Lower lobe of right lung (tissue), 2 donors: ENCODE measurements at regions not wholly inside any gene's neighbourhood (a gene's known extent, or its start where the extent isn't known, plus 50 kb on each side); places are given as distances from the start of the nearest gene placed in this dataset.

ENCODE experiments used
- ATAC-seq, 2 donors: fragments of 200-7000 bp; cut with Tn5 transposase; one replicate each; pipeline ENCODE4 v1.9.1; 2020 to 2022; ENCODE audit warnings: mild to moderate bottlenecking in 2 of 2, moderate library complexity in 2 of 2
- DNase-seq: peaks from one replicate; pipeline ENCODE4 v3.0.0-alpha.2; 2020
- H3K27ac ChIP-seq: fragments of 200-600 bp; one replicate; pipeline ENCODE4 v1.8.0; 2022
- H3K27me3 ChIP-seq: fragments of 200-600 bp; one replicate; pipeline ENCODE4 v1.8.0; 2022; ENCODE audit warnings: low read depth
- H3K36me3 ChIP-seq: fragments of 200-600 bp; one replicate; pipeline ENCODE4 v1.8.0; 2022; ENCODE audit warnings: mild to moderate bottlenecking
- H3K4me1 ChIP-seq: fragments of 200-600 bp; one replicate; pipeline ENCODE4 v1.8.0; 2022
- H3K4me3 ChIP-seq: fragments of 200-600 bp; one replicate; pipeline ENCODE4 v1.8.0; 2022; ENCODE audit warnings: mild to moderate bottlenecking
- H3K9me3 ChIP-seq: fragments of 200-600 bp; one replicate; pipeline ENCODE4 v1.8.0; 2022
- intact Hi-C: fragments of 100-400 bp; cut with DNase I; formaldehyde crosslinking; loops from one replicate; pipeline ENCODE4 v1.11.0; 2022
- TF ChIP-seq, protein P1 (sequence below): fragments of 200-600 bp; IDR thresholded peaks from one replicate; pipeline ENCODE4 v1.8.0; 2022; ENCODE audit warnings: antibody characterized with exemption, mild to moderate bottlenecking
- donor health status: DM: no; HTN: yes; CAD: no; lungs with severe emphysema.

DNA sequence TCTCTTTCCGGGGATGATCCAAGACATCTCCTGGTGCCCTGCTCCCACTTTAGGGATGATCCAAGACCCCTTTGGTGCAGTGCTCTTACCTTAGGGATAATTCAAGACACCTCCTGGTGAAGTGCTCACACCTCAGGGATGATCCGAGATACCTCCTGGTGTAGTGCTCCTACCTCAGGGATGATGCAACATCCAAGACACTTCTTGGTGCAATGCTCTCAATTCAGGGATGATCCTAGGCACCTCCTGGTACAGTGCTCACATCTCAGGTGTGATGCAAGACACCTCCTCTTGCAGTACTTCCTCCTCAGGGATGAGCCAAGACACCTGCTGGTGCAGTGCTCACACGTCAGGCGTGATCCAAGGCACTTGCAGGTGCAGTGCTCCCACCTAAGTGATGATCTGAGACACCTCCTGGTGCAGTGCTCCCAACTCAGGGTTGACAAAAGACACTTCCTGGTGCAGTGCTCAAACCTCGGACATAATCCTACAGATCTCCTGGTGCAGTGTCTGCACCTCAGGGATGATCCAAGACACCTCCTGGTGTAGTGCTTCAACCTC is 122.3 kb downstream of the ASB1 start:
- DNase-seq (no peak), ATAC-seq (no peak)
- H3K9me3 ChIP-seq, result peaks cover 13% of the 10 kb centered on the region
- H3K4me3 ChIP-seq, result no peak overlapping the region
- H3K27me3 ChIP-seq, result peaks cover 7% of the 10 kb centered on the region
- intact Hi-C loops, result no loop called here
- TF ChIP-seq, protein P1, sequence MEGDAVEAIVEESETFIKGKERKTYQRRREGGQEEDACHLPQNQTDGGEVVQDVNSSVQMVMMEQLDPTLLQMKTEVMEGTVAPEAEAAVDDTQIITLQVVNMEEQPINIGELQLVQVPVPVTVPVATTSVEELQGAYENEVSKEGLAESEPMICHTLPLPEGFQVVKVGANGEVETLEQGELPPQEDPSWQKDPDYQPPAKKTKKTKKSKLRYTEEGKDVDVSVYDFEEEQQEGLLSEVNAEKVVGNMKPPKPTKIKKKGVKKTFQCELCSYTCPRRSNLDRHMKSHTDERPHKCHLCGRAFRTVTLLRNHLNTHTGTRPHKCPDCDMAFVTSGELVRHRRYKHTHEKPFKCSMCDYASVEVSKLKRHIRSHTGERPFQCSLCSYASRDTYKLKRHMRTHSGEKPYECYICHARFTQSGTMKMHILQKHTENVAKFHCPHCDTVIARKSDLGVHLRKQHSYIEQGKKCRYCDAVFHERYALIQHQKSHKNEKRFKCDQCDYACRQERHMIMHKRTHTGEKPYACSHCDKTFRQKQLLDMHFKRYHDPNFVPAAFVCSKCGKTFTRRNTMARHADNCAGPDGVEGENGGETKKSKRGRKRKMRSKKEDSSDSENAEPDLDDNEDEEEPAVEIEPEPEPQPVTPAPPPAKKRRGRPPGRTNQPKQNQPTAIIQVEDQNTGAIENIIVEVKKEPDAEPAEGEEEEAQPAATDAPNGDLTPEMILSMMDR, result no peak
- H3K4me1 ChIP-seq, result no peaks in the 10 kb centered on the region
- H3K36me3 ChIP-seq, result no peaks in the 10 kb centered on the region
- no peak overlapping the region for H3K27ac ChIP-seq

DNA sequence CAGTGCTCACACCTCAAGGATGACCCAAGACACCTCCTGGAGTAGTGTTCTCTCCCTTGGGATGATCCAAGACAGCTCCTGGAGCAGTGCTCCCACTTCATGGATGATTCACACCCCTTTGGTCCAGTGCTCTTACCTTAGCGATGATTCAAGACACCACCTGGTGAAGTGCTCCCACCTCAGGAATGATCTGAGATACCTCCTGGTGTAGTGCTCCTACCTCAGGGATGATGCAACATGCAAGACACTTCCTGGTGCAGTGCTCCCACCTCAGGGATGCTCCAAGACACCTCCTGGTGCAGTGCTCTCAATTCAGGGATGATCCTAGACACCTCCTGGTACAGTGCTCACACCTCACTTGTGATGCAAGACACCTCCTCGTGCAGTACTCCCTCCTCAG is 123.1 kb downstream of the ASB1 start:
- TF ChIP-seq, protein P1, result no peak
- no peaks in the 10 kb centered on the region for H3K27me3 ChIP-seq
- no peak for DNase-seq
- H3K4me1 ChIP-seq, result no peaks in the 10 kb centered on the region
- no peaks in the 10 kb centered on the region for H3K36me3 ChIP-seq
- H3K9me3 ChIP-seq, result peaks cover 15% of the 10 kb centered on the region
- no peak overlapping the region for H3K4me3 ChIP-seq
- intact Hi-C loops, result no loop called here
- H3K27ac ChIP-seq, result no peak overlapping the region
- no peak for ATAC-seq

DNA sequence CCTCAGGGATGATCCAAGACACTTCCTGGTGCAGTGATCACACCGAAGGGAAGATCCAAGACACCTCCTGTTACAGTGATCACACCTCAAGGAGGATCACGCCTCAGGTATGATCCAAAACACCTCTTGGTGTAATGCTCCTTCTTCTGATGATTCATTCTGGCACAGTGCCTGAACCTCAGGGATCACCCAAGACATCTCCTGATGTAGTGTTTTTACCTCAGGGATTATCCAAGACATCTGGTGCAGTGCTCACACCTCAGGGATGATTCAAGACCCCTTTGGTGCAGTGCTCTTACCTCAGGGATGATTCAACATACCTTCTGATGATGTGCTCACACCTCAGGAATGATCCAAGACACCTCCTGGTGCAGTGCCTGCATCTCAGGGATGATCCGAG is 124.4 kb downstream of the ASB1 start:
- Histone ChIP-seq H3K9me3 (peaks cover 15% of the 10 kb centered on the region), H3K27me3 (no peaks in the 10 kb centered on the region), H3K36me3 (no peaks in the 10 kb centered on the region), H3K27ac (no peak overlapping the region), H3K4me1 (no peaks in the 10 kb centered on the region), H3K4me3 (no peak overlapping the region)
- intact Hi-C loops, result no loop called here
- TF ChIP-seq, protein P1, result no peak
- ATAC-seq, result no peak
- DNase-seq, result no peak

DNA sequence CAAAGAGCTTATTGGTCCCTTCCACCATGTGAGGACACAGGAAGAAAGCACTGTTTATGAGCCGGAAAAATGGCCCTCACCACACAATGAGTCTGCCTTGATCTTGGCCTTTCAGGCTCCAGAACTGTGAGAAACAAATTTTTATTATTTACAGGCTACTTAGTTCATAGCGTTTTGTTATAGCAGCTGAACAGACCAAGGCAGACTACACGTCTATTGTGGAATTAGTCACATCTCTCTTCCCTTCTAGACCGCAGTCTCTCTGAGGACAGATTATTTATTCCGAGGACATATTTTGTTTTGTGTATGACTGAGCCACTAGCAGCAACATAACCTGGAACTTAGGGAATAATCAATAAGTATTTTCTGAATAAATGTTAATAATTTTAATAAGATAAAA is 125.5 kb downstream of the ASB1 start:
- Histone ChIP-seq H3K4me1 (no peaks in the 10 kb centered on the region), H3K4me3 (no peak overlapping the region), H3K27ac (no peak overlapping the region), H3K9me3 (peaks cover 15% of the 10 kb centered on the region), H3K36me3 (no peaks in the 10 kb centered on the region), H3K27me3 (no peaks in the 10 kb centered on the region)
- no peak for ATAC-seq
- no peak for DNase-seq
- intact Hi-C loops, result no loop called here
- TF ChIP-seq, protein P1, result no peak

DNA sequence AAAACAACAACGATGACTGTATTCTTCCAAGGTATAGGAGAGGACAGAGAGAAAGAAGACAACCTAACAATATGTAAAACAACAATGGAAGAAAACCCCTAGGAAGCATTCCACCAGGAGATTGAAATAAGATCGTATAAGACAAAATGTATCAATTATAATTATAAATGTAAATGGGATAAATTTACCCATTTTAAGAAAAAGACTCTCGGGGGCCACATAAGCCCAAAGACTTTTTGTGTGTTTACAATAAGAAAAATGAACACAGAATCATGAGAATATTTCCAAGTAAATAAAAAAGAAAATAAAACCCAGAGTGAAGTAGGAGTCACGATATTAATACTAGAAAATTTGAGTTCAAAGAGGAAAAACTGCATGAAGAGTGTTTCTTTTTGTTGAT is 126.4 kb downstream of the ASB1 start:
- H3K36me3 ChIP-seq, result no peaks in the 10 kb centered on the region
- H3K4me3 ChIP-seq, result no peak overlapping the region
- peaks cover 1% of the 10 kb centered on the region for H3K4me1 ChIP-seq
- intact Hi-C loops, result no loop called here
- DNase-seq, result no peak
- TF ChIP-seq, protein P1, result no peak
- H3K27ac ChIP-seq, result no peak overlapping the region
- H3K9me3 ChIP-seq, result peaks cover 15% of the 10 kb centered on the region
- H3K27me3 ChIP-seq, result no peaks in the 10 kb centered on the region
- no peak for ATAC-seq
